ENCODE measurements at regions not wholly inside any gene's neighbourhood (a gene's known extent, or its start where the extent isn't known, plus 50 kb on each side); places are given as distances from the start of the nearest gene placed in this dataset.
A peak's percentile ranks its signal among the peaks of the same experiment; 100 is the strongest.

DNA sequence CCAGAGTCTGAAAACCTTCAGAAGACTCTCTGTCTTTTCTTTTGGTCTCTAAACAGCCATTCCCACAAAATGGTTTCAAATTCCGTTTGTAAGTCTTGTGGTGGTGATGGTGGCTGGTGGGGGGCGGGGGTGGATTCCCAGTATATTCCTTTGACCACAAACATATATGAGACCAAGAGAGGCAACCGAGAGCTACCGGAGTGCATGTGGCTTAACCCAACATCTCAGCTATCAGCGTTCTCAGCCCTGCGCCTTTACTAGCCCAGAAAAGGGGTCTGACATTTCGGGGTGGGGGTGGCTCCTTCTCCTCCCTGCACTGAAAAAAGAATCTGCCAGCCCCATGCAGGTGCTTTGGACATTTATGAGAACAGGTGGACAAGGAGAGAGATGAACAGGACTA, 621.1 kb downstream of the ACTR3B start:
- POLR2A ChIA-PET: no interaction called here
- in situ Hi-C loops (cut with HindIII; ENCODE audit: low pct_unique_long_range_greater_than_20kb, low sequenced_read_pairs): no loop called here
- H3K4me3 ChIP-seq (ENCODE audit: low read depth in 2 of 2, low read length in 2 of 2): no peak overlapping the region

GRCh38 chr7:153381275-153382040, 621.9 kb downstream of the ACTR3B start:
- H3K27me3 ChIP-seq (ENCODE audit: control insufficient read depth, insufficient read depth, low read length): peaks cover 2% of the 10 kb centered on the region; the same call in 1 of the 2 replicates
- in situ Hi-C loops (cut with HindIII; ENCODE audit: low pct_unique_long_range_greater_than_20kb, low sequenced_read_pairs) (no loop called here), intact Hi-C loops (cut with micrococcal nuclease; ENCODE audit: unreplicated experiment) (loop anchor here (10.0 kb wide), 1 partner anchor 453 kb away; no protein-coding TSS in a partner anchor)
- H3K4me1 ChIP-seq (ENCODE audit: control insufficient read depth, insufficient read depth, low read length): no peaks in the 10 kb centered on the region
- no TSS peak for BruUV-seq (replicated peaks)
- ChIA-PET POLR2A (no interaction called here), CTCF (no interaction called here)
- no peaks in the 10 kb centered on the region for H3K36me3 ChIP-seq (ENCODE audit: control insufficient read depth, insufficient read depth, low read length)
- H3K9me3 ChIP-seq (ENCODE audit: control insufficient read depth, insufficient read depth, low read depth, low read length): no peaks in the 10 kb centered on the region
- peak; percentile 83 for ATAC-seq
- H3K4me3 ChIP-seq (ENCODE audit: low read depth in 2 of 2, low read length in 2 of 2): no peak overlapping the region
- TF ChIP-seq SIN3A (IDR thresholded peaks at IDR 0.05; ENCODE audit: borderline replicate concordance, insufficient read depth, low read depth, low read length) (no peak), REST (IDR thresholded peaks at IDR 0.05; ENCODE audit: insufficient read depth in 1 of 2, low read depth in 2 of 2, low read length in 1 of 2) (no peak), TCF7L2 (IDR thresholded peaks at IDR 0.05; ENCODE audit: low read depth, low read length) (no peak), CTCF (IDR thresholded peaks at IDR 0.05) (peak; percentile 84), POLR2AphosphoS5 (IDR thresholded peaks at IDR 0.05; ENCODE audit: low read depth, low read length) (no peak)
- no peak overlapping the region for H3K27ac ChIP-seq (ENCODE audit: low read length)
- peak; percentile 20 for DNase-seq (ENCODE audit: low read depth, low spot score)

More for the DNA sequence above, 621.1 kb downstream of the ACTR3B start:
- Histone ChIP-seq H3K36me3 (ENCODE audit: control insufficient read depth, insufficient read depth, low read length) (no peaks in the 10 kb centered on the region), H3K27ac (ENCODE audit: low read length) (no peak overlapping the region), H3K27me3 (ENCODE audit: control insufficient read depth, insufficient read depth, low read length) (peaks cover 2% of the 10 kb centered on the region; the same call in 1 of the 2 replicates), H3K4me1 (ENCODE audit: control insufficient read depth, insufficient read depth, low read length) (no peaks in the 10 kb centered on the region), H3K9me3 (ENCODE audit: control insufficient read depth, insufficient read depth, low read depth, low read length) (no peaks in the 10 kb centered on the region)
- CTCF ChIA-PET: no interaction called here
- BruUV-seq (replicated peaks): no TSS peak
- intact Hi-C loops (cut with micrococcal nuclease; ENCODE audit: unreplicated experiment): loop anchor here (10.0 kb wide), 1 partner anchor 454 kb away; no protein-coding TSS in a partner anchor
- no peak for TF ChIP-seq SIN3A (IDR thresholded peaks at IDR 0.05; ENCODE audit: borderline replicate concordance, insufficient read depth, low read depth, low read length)
- no peak for ATAC-seq
- no peak for DNase-seq (ENCODE audit: low read depth, low spot score)

GRCh38 chr7:153382641-153383101, 623.1 kb downstream of the ACTR3B start:
- in situ Hi-C loops (cut with HindIII; ENCODE audit: low pct_unique_long_range_greater_than_20kb, low sequenced_read_pairs): no loop called here
- ChIA-PET POLR2A (no interaction called here), CTCF (no interaction called here)
- no peak overlapping the region for H3K27ac ChIP-seq (ENCODE audit: low read length)
- TF ChIP-seq SIN3A (IDR thresholded peaks at IDR 0.05; ENCODE audit: borderline replicate concordance, insufficient read depth, low read depth, low read length): no peak
- TF ChIP-seq TCF7L2 (IDR thresholded peaks at IDR 0.05; ENCODE audit: low read depth, low read length): no peak
- TF ChIP-seq CTCF (IDR thresholded peaks at IDR 0.05): no peak
- no peak for TF ChIP-seq REST (IDR thresholded peaks at IDR 0.05; ENCODE audit: insufficient read depth in 1 of 2, low read depth in 2 of 2, low read length in 1 of 2)
- DNase-seq (ENCODE audit: low read depth, low spot score): no peak
- H3K36me3 ChIP-seq (ENCODE audit: control insufficient read depth, insufficient read depth, low read length): no peaks in the 10 kb centered on the region
- H3K9me3 ChIP-seq (ENCODE audit: control insufficient read depth, insufficient read depth, low read depth, low read length): no peaks in the 10 kb centered on the region
- BruUV-seq (replicated peaks): no TSS peak
- peaks cover 2% of the 10 kb centered on the region; the same call in 1 of the 2 replicates for H3K27me3 ChIP-seq (ENCODE audit: control insufficient read depth, insufficient read depth, low read length)
- no peaks in the 10 kb centered on the region for H3K4me1 ChIP-seq (ENCODE audit: control insufficient read depth, insufficient read depth, low read length)
- no peak overlapping the region for H3K4me3 ChIP-seq (ENCODE audit: low read depth in 2 of 2, low read length in 2 of 2)
- intact Hi-C loops (cut with micrococcal nuclease; ENCODE audit: unreplicated experiment): loop anchor here (10.0 kb wide), 1 partner anchor 452 kb away; no protein-coding TSS in a partner anchor
- no peak for ATAC-seq
